ENCODE measurements at regions not wholly inside any gene's neighbourhood (a gene's known extent, or its start where the extent isn't known, plus 50 kb on each side); places are given as distances from the start of the nearest gene placed in this dataset.

- FAIRE-seq (no peak), DNase-seq (ENCODE audit: insufficient read length, low spot score) (no peak)
- TF ChIP-seq CTCF (IDR thresholded peaks at IDR 0.05; ENCODE audit: insufficient read depth, missing control alignments), result no peak
Measured at GRCh38 chr20:60490217-60491050, 532.2 kb downstream of the CDH26 start.

DNA sequence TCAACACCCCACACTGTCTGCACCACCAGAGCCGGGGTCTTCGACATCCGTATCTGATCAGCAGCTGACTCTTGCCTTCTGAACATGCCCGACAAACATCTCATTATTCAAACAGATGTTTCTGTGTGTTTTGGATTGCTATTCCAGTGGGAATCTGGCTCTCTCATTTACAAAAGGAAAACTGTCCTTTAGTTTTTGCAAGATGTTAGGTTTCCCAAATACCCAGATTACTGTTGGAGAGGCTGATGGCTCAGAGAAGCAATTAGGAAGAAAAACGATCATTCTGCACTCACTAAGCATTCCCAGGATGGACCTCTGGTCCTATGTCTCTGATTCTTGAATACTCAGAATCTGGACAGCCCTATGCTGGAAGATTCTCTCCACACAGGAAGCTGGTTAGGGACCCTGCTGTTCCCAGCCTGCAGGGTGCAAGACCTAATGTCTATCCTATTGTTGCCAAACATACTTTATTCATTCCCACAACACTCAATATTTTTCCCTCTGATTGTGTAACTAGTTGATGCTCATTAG is 532.9 kb downstream of the CDH26 start:
- TF ChIP-seq CTCF (IDR thresholded peaks at IDR 0.05; ENCODE audit: insufficient read depth, missing control alignments), result no peak
- FAIRE-seq (no peak), DNase-seq (ENCODE audit: insufficient read length, low spot score) (no peak)

- no peak for DNase-seq (ENCODE audit: insufficient read length, low spot score)
- FAIRE-seq, result no peak
- no peak for TF ChIP-seq CTCF (IDR thresholded peaks at IDR 0.05; ENCODE audit: insufficient read depth, missing control alignments)
Measured at GRCh38 chr20:60494476-60494875, 536.3 kb downstream of the CDH26 start.

- TF ChIP-seq CTCF (IDR thresholded peaks at IDR 0.05; ENCODE audit: insufficient read depth, missing control alignments), result no peak
- no peak for FAIRE-seq
Measured at GRCh38 chr20:60497298-60498035, 539.2 kb downstream of the CDH26 start.

GRCh38 chr20:60500038-60500701 is 541.9 kb downstream of the CDH26 start:
- FAIRE-seq (no peak), DNase-seq (ENCODE audit: insufficient read length, low spot score) (no peak)
- no peak for TF ChIP-seq CTCF (IDR thresholded peaks at IDR 0.05; ENCODE audit: insufficient read depth, missing control alignments)

More at GRCh38 chr20:60497298-60498035, 539.2 kb downstream of the CDH26 start:
- DNase-seq (ENCODE audit: insufficient read length, low spot score), result no peak

GRCh38 chr20:60501048-60501447 is 542.8 kb downstream of the CDH26 start:
- FAIRE-seq (no peak), DNase-seq (ENCODE audit: insufficient read length, low spot score) (no peak)
- no peak for TF ChIP-seq CTCF (IDR thresholded peaks at IDR 0.05; ENCODE audit: insufficient read depth, missing control alignments)

Data from D721Med (cell line).